CD14-positive monocyte (primary cell): ENCODE measurements at regions not wholly inside any gene's neighbourhood (a gene's known extent, or its start where the extent isn't known, plus 50 kb on each side); places are given as distances from the start of the nearest gene placed in this dataset.

Source experiments
- DNase-seq, 3 donors: peaks; one replicate each; pipeline ENCODE4 v3.0.0-alpha.2; 2011 to 2022
- H2AFZ ChIP-seq: 2 replicates; pipeline ENCODE4 v1.6.0; 2012; ENCODE audit warnings: mild to moderate bottlenecking, low read depth, low read length, inconsistent platforms; ENCODE audit not compliant: insufficient read depth, poor library complexity, severe bottlenecking
- H3K27ac ChIP-seq, 2 donors: 1 replicate in 1 of 2; 2 replicates in 1 of 2; pipeline ENCODE4 v1.5.1; 2012 to 2013; ENCODE audit warnings: low read length in 2 of 2, control low read depth in 1 of 2, inconsistent platforms in 1 of 2, low read depth in 1 of 2, mild to moderate bottlenecking in 1 of 2
- H3K27me3 ChIP-seq, 2 donors: one replicate each; pipeline versions ENCODE4 v1.6.0 to v1.6.1; 2011 to 2013; ENCODE audit warnings: low read length in 2 of 2; ENCODE audit not compliant: control insufficient read depth in 2 of 2, insufficient read depth in 2 of 2
- H3K36me3 ChIP-seq, 2 donors: replicated peaks in 1 of 2; 1 replicate in 1 of 2; 2 replicates in 1 of 2; pipeline versions ENCODE4 v1.5.1 to v1.6.1; 2012 to 2013; ENCODE audit warnings: low read length in 2 of 2, control low read depth in 1 of 2, inconsistent platforms in 1 of 2, mild to moderate bottlenecking in 1 of 2; ENCODE audit not compliant: insufficient read depth in 2 of 2, control insufficient read depth in 1 of 2
- H3K4me1 ChIP-seq, 2 donors: 1 replicate in 1 of 2; 2 replicates in 1 of 2; pipeline versions ENCODE4 v1.5.1 to v1.6.1; 2012 to 2013; ENCODE audit warnings: low read length in 2 of 2, control low read depth in 1 of 2, inconsistent platforms in 1 of 2, mild to moderate bottlenecking in 1 of 2, moderate library complexity in 1 of 2; ENCODE audit not compliant: insufficient read depth in 2 of 2, control insufficient read depth in 1 of 2
- H3K4me2 ChIP-seq: replicated peaks from 2 replicates; pipeline ENCODE3; 2012; ENCODE audit warnings: low read length, moderate library complexity, mild to moderate bottlenecking; ENCODE audit not compliant: poor library complexity, severe bottlenecking; ENCODE audit errors: extremely low read depth
- H3K4me3 ChIP-seq, 3 experiments: fragments of 200-600 bp in 1 of 3; sonication (generic) in 1 of 3; replicated peaks in 1 of 3; 1 replicate in 2 of 3; 2 replicates in 1 of 3; pipeline ENCODE4 v1.5.1; 2011 to 2013; ENCODE audit warnings: low read length in 3 of 3, mild to moderate bottlenecking in 3 of 3, control low read depth in 2 of 3, low read depth in 2 of 3, inconsistent platforms in 1 of 3, moderate library complexity in 1 of 3
- H3K79me2 ChIP-seq: 2 replicates; pipeline ENCODE4 v1.6.0; 2012; ENCODE audit warnings: mild to moderate bottlenecking, control low read depth, inconsistent platforms, low read length, moderate library complexity; ENCODE audit not compliant: insufficient read depth
- H3K9ac ChIP-seq: 2 replicates; pipeline ENCODE4 v1.6.0; 2017; ENCODE audit warnings: low read length, mild to moderate bottlenecking; ENCODE audit not compliant: insufficient read depth, poor library complexity, severe bottlenecking
- H3K9me3 ChIP-seq, 2 donors: replicated peaks in 1 of 2; 1 replicate in 1 of 2; 2 replicates in 1 of 2; pipeline versions ENCODE4 v1.5.1 to v1.6.1; 2012 to 2013; ENCODE audit warnings: low read length in 2 of 2, control low read depth in 1 of 2; ENCODE audit not compliant: control insufficient read depth in 1 of 2, insufficient read depth in 1 of 2
- H4K20me1 ChIP-seq: 2 replicates; pipeline ENCODE4 v1.6.0; 2012; ENCODE audit warnings: mild to moderate bottlenecking, low read length, control low read depth, moderate library complexity; ENCODE audit not compliant: insufficient read depth
- H3K27ac Mint-ChIP-seq, 7 donors: one replicate each; pipeline ENCODE4 v1.8.0; 2020; ENCODE audit warnings: mild to moderate bottlenecking in 7 of 7, mixed read lengths in 7 of 7, moderate library complexity in 6 of 7, inconsistent platforms in 2 of 7
- H3K27me3 Mint-ChIP-seq, 3 donors: one replicate each; pipeline ENCODE4 v1.8.0; 2021 to 2022; ENCODE audit warnings: low read depth in 3 of 3, mild to moderate bottlenecking in 3 of 3, mixed read lengths in 3 of 3, moderate library complexity in 3 of 3, inconsistent platforms in 1 of 3
- H3K36me3 Mint-ChIP-seq, 2 donors: one replicate each; pipeline ENCODE4 v1.8.0; 2020; ENCODE audit warnings: mixed read lengths in 2 of 2, inconsistent platforms in 1 of 2, mild to moderate bottlenecking in 1 of 2
- H3K4me1 Mint-ChIP-seq: one replicate; pipeline ENCODE4 v1.8.0; 2020; ENCODE audit warnings: mild to moderate bottlenecking, mixed read lengths
- H3K4me3 Mint-ChIP-seq, 2 donors: one replicate each; pipeline ENCODE4 v1.8.0; 2020; ENCODE audit warnings: mild to moderate bottlenecking in 2 of 2, mixed read lengths in 2 of 2, moderate library complexity in 1 of 2
- H3K9me3 Mint-ChIP-seq, 7 donors: one replicate each; pipeline ENCODE4 v1.8.0; 2020 to 2022; ENCODE audit warnings: mixed read lengths in 7 of 7, mild to moderate bottlenecking in 6 of 7, moderate library complexity in 6 of 7, inconsistent platforms in 2 of 7
- CTCF ChIP-seq: fragments of 200-600 bp; IDR thresholded peaks from one replicate; pipeline ENCODE4 v1.8.0; 2022; ENCODE audit warnings: antibody characterized with exemption, mild to moderate bottlenecking
- WGBS: methylation state at CpG from one replicate; pipeline ENCODE4 v1.1.5; 2013; ENCODE audit warnings: missing lambda C conversion rate; ENCODE audit not compliant: insufficient coverage; 5-methylcytosine and 5-hydroxymethylcytosine counted together
- intact Hi-C, 2 donors: fragments of 100-400 bp; cut with micrococcal nuclease; formaldehyde crosslinking; loops; one replicate each; pipeline versions ENCODE4 v1.15.0 to v1.15.1; 2023

- H3K27ac Mint-ChIP-seq, result no peak overlapping the region
- Histone ChIP-seq H3K79me2 (no peaks in the 10 kb centered on the region), H3K4me3 (no peak overlapping the region), H3K27me3 (no peaks in the 10 kb centered on the region), H3K36me3 (no peaks in the 10 kb centered on the region), H3K4me2 (no peak overlapping the region), H4K20me1 (no peaks in the 10 kb centered on the region), H3K9ac (no peak overlapping the region), H3K4me1 (no peaks in the 10 kb centered on the region), H3K9me3 (no peaks in the 10 kb centered on the region), H3K27ac (no peak overlapping the region), H2AFZ (no peak overlapping the region)
- peaks cover 3 to 6% (median 5%) of the 10 kb centered on the region in 3 donors for H3K27me3 Mint-ChIP-seq
- no peak for TF ChIP-seq CTCF
- 85% methylated on average over 7 of the region's 9 CpGs for WGBS
- H3K4me1 Mint-ChIP-seq, result no peaks in the 10 kb centered on the region
- intact Hi-C loops, result no loop called here
- no peaks in the 10 kb centered on the region for H3K9me3 Mint-ChIP-seq
- no peaks in the 10 kb centered on the region for H3K36me3 Mint-ChIP-seq
- no peak for DNase-seq
- no peak overlapping the region for H3K4me3 Mint-ChIP-seq
Observed at GRCh38 chr4:1496116-1496642, 89.9 kb upstream of the NKX1-1 start.

GRCh38 chr4:1495416-1496115, 89.3 kb upstream of the NKX1-1 start:
- no peaks in the 10 kb centered on the region for H3K9me3 Mint-ChIP-seq
- 81% methylated on average over 27 of the region's 34 CpGs for WGBS
- no peak for TF ChIP-seq CTCF
- Histone ChIP-seq H2AFZ (no peak overlapping the region), H3K27ac (no peak overlapping the region), H3K4me1 (no peaks in the 10 kb centered on the region), H3K9ac (no peak overlapping the region), H3K4me3 (no peak overlapping the region), H4K20me1 (no peaks in the 10 kb centered on the region), H3K36me3 (no peaks in the 10 kb centered on the region), H3K4me2 (no peak overlapping the region), H3K79me2 (no peaks in the 10 kb centered on the region), H3K27me3 (no peaks in the 10 kb centered on the region), H3K9me3 (no peaks in the 10 kb centered on the region)
- DNase-seq, result no peak
- no peaks in the 10 kb centered on the region for H3K4me1 Mint-ChIP-seq
- H3K27me3 Mint-ChIP-seq, result peaks cover 3 to 6% (median 5%) of the 10 kb centered on the region in 3 donors
- no peak overlapping the region for H3K27ac Mint-ChIP-seq
- H3K36me3 Mint-ChIP-seq, result no peaks in the 10 kb centered on the region
- intact Hi-C loops, result no loop called here
- no peak overlapping the region for H3K4me3 Mint-ChIP-seq
